ENCODE measurements at regions not wholly inside any gene's neighbourhood (a gene's known extent, or its start where the extent isn't known, plus 50 kb on each side); places are given as distances from the start of the nearest gene placed in this dataset.
A peak's percentile ranks its signal among the peaks of the same experiment; 100 is the strongest.

DNA sequence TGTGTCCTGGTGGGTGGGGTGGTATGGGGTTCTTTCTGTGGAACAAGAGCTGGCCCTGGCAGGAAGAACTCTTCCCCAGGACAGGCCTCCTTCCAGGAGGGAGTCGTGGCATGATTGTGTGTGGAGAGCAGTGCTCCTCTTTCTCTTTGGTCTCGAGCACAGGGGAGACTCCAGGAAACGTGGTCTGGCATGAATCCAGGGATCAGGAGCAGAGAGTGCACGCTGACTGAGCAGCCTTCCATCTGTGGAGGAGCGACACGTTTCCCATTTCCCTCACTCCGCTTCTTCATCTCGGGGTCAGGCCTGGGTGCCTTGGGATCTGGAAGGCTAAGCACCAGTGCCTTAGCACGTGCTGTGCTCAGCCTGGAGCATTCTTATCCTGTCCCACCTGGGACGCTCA, 132.0 kb upstream of the HDAC4 start (continued):
- no peak for TF ChIP-seq ZNF513 (tag by site-specific recombination; IDR thresholded peaks at IDR 0.05)
- TF ChIP-seq ZNF184 (tag by site-specific recombination; IDR thresholded peaks at IDR 0.05): no peak

GRCh38 chr2:239532250-239532649, 131.4 kb upstream of the HDAC4 start:
- no peak overlapping the region for H3K27ac ChIP-seq (ENCODE audit: extremely low read depth, low read depth, low read length)
- TF ChIP-seq, protein P1, sequence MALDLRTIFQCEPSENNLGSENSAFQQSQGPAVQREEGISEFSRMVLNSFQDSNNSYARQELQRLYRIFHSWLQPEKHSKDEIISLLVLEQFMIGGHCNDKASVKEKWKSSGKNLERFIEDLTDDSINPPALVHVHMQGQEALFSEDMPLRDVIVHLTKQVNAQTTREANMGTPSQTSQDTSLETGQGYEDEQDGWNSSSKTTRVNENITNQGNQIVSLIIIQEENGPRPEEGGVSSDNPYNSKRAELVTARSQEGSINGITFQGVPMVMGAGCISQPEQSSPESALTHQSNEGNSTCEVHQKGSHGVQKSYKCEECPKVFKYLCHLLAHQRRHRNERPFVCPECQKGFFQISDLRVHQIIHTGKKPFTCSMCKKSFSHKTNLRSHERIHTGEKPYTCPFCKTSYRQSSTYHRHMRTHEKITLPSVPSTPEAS (tag by site-specific recombination; IDR thresholded peaks at IDR 0.05): peak; percentile 87
- no peak for TF ChIP-seq GLIS1 (tag by site-specific recombination; IDR thresholded peaks at IDR 0.05)
- ChIA-PET CTCF (no interaction called here), POLR2A (no interaction called here)
- no peaks in the 10 kb centered on the region for H3K36me3 ChIP-seq (ENCODE audit: control insufficient read depth in 2 of 2, insufficient read depth in 1 of 2, low read length in 2 of 2)
- H3K4me3 ChIP-seq (ENCODE audit: low read depth, low read length): no peak overlapping the region
- no peaks in the 10 kb centered on the region for H3K4me1 ChIP-seq (ENCODE audit: control insufficient read depth, insufficient read depth, low read length)
- no peaks in the 10 kb centered on the region for H3K9me3 ChIP-seq (ENCODE audit: control insufficient read depth, insufficient read depth, low read depth, low read length)

GRCh38 chr2:239531456-239532241, 130.8 kb upstream of the HDAC4 start:
- H3K4me1 ChIP-seq (ENCODE audit: control insufficient read depth, insufficient read depth, low read length): no peaks in the 10 kb centered on the region
- H3K9me3 ChIP-seq (ENCODE audit: control insufficient read depth, insufficient read depth, low read depth, low read length): no peaks in the 10 kb centered on the region

More at GRCh38 chr2:239531456-239532241, 130.8 kb upstream of the HDAC4 start:
- ChIA-PET CTCF (interaction anchor here (0.6 to 1.2 kb wide), 2 partner anchors 297 to 460 kb away, joined by 3 to 4 read pairs; no protein-coding TSS in a partner anchor), POLR2A (no interaction called here)
- no peak for TF ChIP-seq RBAK (tag by site-specific recombination; IDR thresholded peaks at IDR 0.05)
- no peak for TF ChIP-seq ZNF114 (tag by site-specific recombination; IDR thresholded peaks at IDR 0.05)
- TF ChIP-seq ZNF837 (tag by site-specific recombination; IDR thresholded peaks at IDR 0.05): no peak
- TF ChIP-seq ZNF138 (tag by site-specific recombination; IDR thresholded peaks at IDR 0.05; ENCODE audit: borderline replicate concordance): no peak
- no peak for TF ChIP-seq ZNF350 (tag by site-specific recombination; IDR thresholded peaks at IDR 0.05)
- no peak for TF ChIP-seq ZEB2 (tag by site-specific recombination; IDR thresholded peaks at IDR 0.05)
- no peak for TF ChIP-seq BCL11A (tag by site-specific recombination; IDR thresholded peaks at IDR 0.05; ENCODE audit: low read depth)
- TF ChIP-seq, protein P2, sequence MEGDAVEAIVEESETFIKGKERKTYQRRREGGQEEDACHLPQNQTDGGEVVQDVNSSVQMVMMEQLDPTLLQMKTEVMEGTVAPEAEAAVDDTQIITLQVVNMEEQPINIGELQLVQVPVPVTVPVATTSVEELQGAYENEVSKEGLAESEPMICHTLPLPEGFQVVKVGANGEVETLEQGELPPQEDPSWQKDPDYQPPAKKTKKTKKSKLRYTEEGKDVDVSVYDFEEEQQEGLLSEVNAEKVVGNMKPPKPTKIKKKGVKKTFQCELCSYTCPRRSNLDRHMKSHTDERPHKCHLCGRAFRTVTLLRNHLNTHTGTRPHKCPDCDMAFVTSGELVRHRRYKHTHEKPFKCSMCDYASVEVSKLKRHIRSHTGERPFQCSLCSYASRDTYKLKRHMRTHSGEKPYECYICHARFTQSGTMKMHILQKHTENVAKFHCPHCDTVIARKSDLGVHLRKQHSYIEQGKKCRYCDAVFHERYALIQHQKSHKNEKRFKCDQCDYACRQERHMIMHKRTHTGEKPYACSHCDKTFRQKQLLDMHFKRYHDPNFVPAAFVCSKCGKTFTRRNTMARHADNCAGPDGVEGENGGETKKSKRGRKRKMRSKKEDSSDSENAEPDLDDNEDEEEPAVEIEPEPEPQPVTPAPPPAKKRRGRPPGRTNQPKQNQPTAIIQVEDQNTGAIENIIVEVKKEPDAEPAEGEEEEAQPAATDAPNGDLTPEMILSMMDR (tag by site-specific recombination; IDR thresholded peaks at IDR 0.05): no peak
- TF ChIP-seq, protein P3, sequence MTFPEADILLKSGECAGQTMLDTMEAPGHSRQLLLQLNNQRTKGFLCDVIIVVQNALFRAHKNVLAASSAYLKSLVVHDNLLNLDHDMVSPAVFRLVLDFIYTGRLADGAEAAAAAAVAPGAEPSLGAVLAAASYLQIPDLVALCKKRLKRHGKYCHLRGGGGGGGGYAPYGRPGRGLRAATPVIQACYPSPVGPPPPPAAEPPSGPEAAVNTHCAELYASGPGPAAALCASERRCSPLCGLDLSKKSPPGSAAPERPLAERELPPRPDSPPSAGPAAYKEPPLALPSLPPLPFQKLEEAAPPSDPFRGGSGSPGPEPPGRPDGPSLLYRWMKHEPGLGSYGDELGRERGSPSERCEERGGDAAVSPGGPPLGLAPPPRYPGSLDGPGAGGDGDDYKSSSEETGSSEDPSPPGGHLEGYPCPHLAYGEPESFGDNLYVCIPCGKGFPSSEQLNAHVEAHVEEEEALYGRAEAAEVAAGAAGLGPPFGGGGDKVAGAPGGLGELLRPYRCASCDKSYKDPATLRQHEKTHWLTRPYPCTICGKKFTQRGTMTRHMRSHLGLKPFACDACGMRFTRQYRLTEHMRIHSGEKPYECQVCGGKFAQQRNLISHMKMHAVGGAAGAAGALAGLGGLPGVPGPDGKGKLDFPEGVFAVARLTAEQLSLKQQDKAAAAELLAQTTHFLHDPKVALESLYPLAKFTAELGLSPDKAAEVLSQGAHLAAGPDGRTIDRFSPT (tag by site-specific recombination; IDR thresholded peaks at IDR 0.05): no peak
- no peak for TF ChIP-seq ZNF629 (tag by site-specific recombination; IDR thresholded peaks at IDR 0.05)
- TF ChIP-seq ZNF426 (tag by site-specific recombination; IDR thresholded peaks at IDR 0.05): no peak
- TF ChIP-seq SETDB1 (IDR thresholded peaks at IDR 0.05; ENCODE audit: insufficient read length, low read length): no peak
- no peak for TF ChIP-seq ZFP69B (tag by site-specific recombination; IDR thresholded peaks at IDR 0.05)
- H3K4me3 ChIP-seq (ENCODE audit: low read depth, low read length): no peak overlapping the region
- no peak overlapping the region for H3K27ac ChIP-seq (ENCODE audit: extremely low read depth, low read depth, low read length)
- H3K36me3 ChIP-seq (ENCODE audit: control insufficient read depth in 2 of 2, insufficient read depth in 1 of 2, low read length in 2 of 2): no peaks in the 10 kb centered on the region

Measured in HEK293 (cell line).